Breast epithelium (tissue), 3 donors: ENCODE measurements at regions not wholly inside any gene's neighbourhood (a gene's known extent, or its start where the extent isn't known, plus 50 kb on each side); places are given as distances from the start of the nearest gene placed in this dataset.

Experiments
- CTCF ChIP-seq, 3 donors: fragments of 450-650 bp; IDR thresholded peaks; one replicate each; pipeline ENCODE4 v1.5.1; 2016 to 2017; ENCODE audit warnings: antibody characterized with exemption in 3 of 3, mild to moderate bottlenecking in 3 of 3, moderate library complexity in 3 of 3
- POLR2A ChIP-seq: fragments of 450-650 bp; IDR thresholded peaks from one replicate; pipeline ENCODE4 v1.6.1; 2016; ENCODE audit warnings: antibody characterized with exemption, mild to moderate bottlenecking, moderate library complexity
- POLR2AphosphoS5 ChIP-seq, 3 donors: sonication (generic); formaldehyde crosslinking; IDR thresholded peaks; one replicate each; pipeline ENCODE4 v1.6.1; 2017; ENCODE audit warnings: antibody characterized with exemption in 3 of 3

- TF ChIP-seq CTCF (IDR thresholded peaks at IDR 0.05) = no peak
- no peak for TF ChIP-seq POLR2A
- no peak for TF ChIP-seq POLR2AphosphoS5 (IDR thresholded peaks at IDR 0.05)
Measured at GRCh38 chr6:103017878-103018277, 1624.4 kb downstream of the GRIK2 start.
